Posterior vena cava (tissue), 2 donors: ENCODE measurements at regions not wholly inside any gene's neighbourhood (a gene's known extent, or its start where the extent isn't known, plus 50 kb on each side); places are given as distances from the start of the nearest gene placed in this dataset.

ENCODE experiments used
- DNase-seq: peaks from one replicate; pipeline ENCODE4 v3.0.0-alpha.2; 2020; ENCODE audit warnings: low spot score
- intact Hi-C, 2 donors: fragments of 100-400 bp; cut with DNase I; formaldehyde crosslinking; loops; one replicate each; pipeline versions ENCODE4 v1.14.1 to v1.14.2; 2022 to 2023
- donor health status: DM: yes; HTN: yes; CAD: no.
- donor health status: DM: yes; HTN: yes; CAD: no.

GRCh38 chr18:68439642-68440041 lies 275.3 kb downstream of the TMX3 start:
- no peak for DNase-seq

GRCh38 chr18:68438983-68439382 lies 275.9 kb downstream of the TMX3 start:
- intact Hi-C loops, result no loop called here
- DNase-seq, result no peak

More at GRCh38 chr18:68439642-68440041, 275.3 kb downstream of the TMX3 start:
- intact Hi-C loops, result no loop called here

- intact Hi-C loops, result no loop called here
- DNase-seq, result no peak
Measured at GRCh38 chr18:68438536-68438935, 276.4 kb downstream of the TMX3 start.

- no peak for DNase-seq
- intact Hi-C loops, result no loop called here
Measured at GRCh38 chr18:68436485-68436884, 278.4 kb downstream of the TMX3 start.

- intact Hi-C loops, result no loop called here
- DNase-seq, result no peak
Measured at GRCh38 chr18:68435581-68435980, 279.3 kb downstream of the TMX3 start.

GRCh38 chr18:68431922-68432198 lies 283.0 kb downstream of the TMX3 start:
- DNase-seq, result no peak
- intact Hi-C loops, result no loop called here

- intact Hi-C loops, result no loop called here
- no peak for DNase-seq
Measured at GRCh38 chr18:68431111-68431921, 283.6 kb downstream of the TMX3 start.

- intact Hi-C loops, result no loop called here
- no peak for DNase-seq
Measured at GRCh38 chr18:68429841-68430240, 285.1 kb downstream of the TMX3 start.

GRCh38 chr18:68429111-68429510 lies 285.8 kb downstream of the TMX3 start:
- DNase-seq, result no peak
- intact Hi-C loops, result no loop called here

GRCh38 chr18:68428661-68429060 lies 286.2 kb downstream of the TMX3 start:
- DNase-seq, result no peak
- intact Hi-C loops, result no loop called here

- DNase-seq, result no peak
- intact Hi-C loops, result no loop called here
Measured at GRCh38 chr18:68427951-68428401, 286.9 kb downstream of the TMX3 start.

GRCh38 chr18:68426731-68427315 lies 288.1 kb downstream of the TMX3 start:
- no peak for DNase-seq
- intact Hi-C loops, result no loop called here

GRCh38 chr18:68418881-68419280 lies 296.0 kb downstream of the TMX3 start:
- intact Hi-C loops, result no loop called here
- DNase-seq, result no peak

GRCh38 chr18:68418226-68418868 lies 296.6 kb downstream of the TMX3 start:
- no peak for DNase-seq
- intact Hi-C loops, result no loop called here

- intact Hi-C loops, result no loop called here
- DNase-seq, result no peak
Measured at GRCh38 chr18:68417826-68418225, 297.1 kb downstream of the TMX3 start.

- intact Hi-C loops, result no loop called here
- no peak for DNase-seq
Measured at GRCh38 chr18:68417166-68417799, 297.6 kb downstream of the TMX3 start.

- intact Hi-C loops, result no loop called here
- no peak for DNase-seq
Measured at GRCh38 chr18:68414407-68414806, 300.5 kb downstream of the TMX3 start.

GRCh38 chr18:68409576-68409975 lies 305.3 kb downstream of the TMX3 start:
- intact Hi-C loops, result no loop called here
- no peak for DNase-seq

GRCh38 chr18:68406761-68407160 lies 308.1 kb downstream of the TMX3 start:
- intact Hi-C loops, result no loop called here
- no peak for DNase-seq

- intact Hi-C loops, result no loop called here
- no peak for DNase-seq
Measured at GRCh38 chr18:68402784-68403183, 312.1 kb downstream of the TMX3 start.
